DND-41 (cell line): ENCODE measurements at regions not wholly inside any gene's neighbourhood (a gene's known extent, or its start where the extent isn't known, plus 50 kb on each side); places are given as distances from the start of the nearest gene placed in this dataset.

Experiments used
- ATAC-seq: fragments of 200-7000 bp; cut with Tn5 transposase; 3 replicates; pipeline ENCODE4 v1.9.1; 2021; ENCODE audit warnings: low read depth; ENCODE audit not compliant: insufficient read depth
- DNase-seq: peaks from one replicate; pipeline ENCODE4 v3.0.0-alpha.2; 2020
- H2AFZ ChIP-seq: 2 replicates; pipeline ENCODE4 v1.6.0; 2012; ENCODE audit warnings: low read depth, low read length
- H3K27ac ChIP-seq: 2 replicates; pipeline ENCODE4 v1.5.1; 2012; ENCODE audit warnings: low read length, inconsistent platforms
- H3K27me3 ChIP-seq: fragments of 200-600 bp; sonication (generic); 2 replicates; pipeline ENCODE4 v1.6.0; 2012; ENCODE audit warnings: low read length, mild to moderate bottlenecking, inconsistent platforms; ENCODE audit not compliant: insufficient read depth, poor library complexity
- H3K36me3 ChIP-seq: 2 replicates; pipeline ENCODE4 v1.5.1; 2012; ENCODE audit warnings: low read length, inconsistent platforms; ENCODE audit not compliant: insufficient read depth
- H3K4me1 ChIP-seq: 2 replicates; pipeline ENCODE4 v1.5.1; 2012; ENCODE audit warnings: mild to moderate bottlenecking, low read length; ENCODE audit not compliant: insufficient read depth
- H3K4me2 ChIP-seq: 2 replicates; pipeline ENCODE4 v1.6.0; 2012; ENCODE audit warnings: mild to moderate bottlenecking, moderate library complexity, low read length, inconsistent platforms; ENCODE audit not compliant: insufficient read depth
- H3K4me3 ChIP-seq, 2 experiments: fragments of 200-600 bp in 1 of 2; shearing (Covaris generic) in 1 of 2; 2 replicates each; pipeline ENCODE4 v1.5.1; 2012 to 2016; ENCODE audit warnings: inconsistent platforms in 2 of 2, low read length in 2 of 2, mild to moderate bottlenecking in 2 of 2, low read depth in 1 of 2, moderate library complexity in 1 of 2
- H3K79me2 ChIP-seq: 2 replicates; pipeline ENCODE4 v1.6.0; 2012; ENCODE audit warnings: low read length, inconsistent platforms; ENCODE audit not compliant: insufficient read depth
- H3K9ac ChIP-seq: 2 replicates; pipeline ENCODE4 v1.6.0; 2012; ENCODE audit warnings: low read depth, mild to moderate bottlenecking, inconsistent platforms, low read length, moderate library complexity
- H3K9me3 ChIP-seq: 2 replicates; pipeline ENCODE4 v1.5.1; 2012; ENCODE audit warnings: low read length, moderate library complexity, mild to moderate bottlenecking, inconsistent platforms; ENCODE audit not compliant: insufficient read depth, severe bottlenecking
- H4K20me1 ChIP-seq: 2 replicates; pipeline ENCODE4 v1.6.0; 2012; ENCODE audit warnings: low read length; ENCODE audit not compliant: insufficient read depth
- CTCF ChIP-seq: IDR thresholded peaks from 2 replicates; pipeline ENCODE4 v1.5.1; 2012; ENCODE audit warnings: borderline replicate concordance, low read length, moderate library complexity, mild to moderate bottlenecking; ENCODE audit not compliant: poor library complexity, severe bottlenecking; ENCODE audit errors: extremely low read depth
- EZH2 ChIP-seq: IDR thresholded peaks from 3 replicates; pipeline ENCODE4 v1.6.1; 2012; ENCODE audit warnings: borderline replicate concordance, low read depth, mild to moderate bottlenecking, moderate library complexity, low read length, inconsistent platforms; ENCODE audit not compliant: severe bottlenecking

- Histone ChIP-seq H3K4me2 (no peak overlapping the region), H3K4me3 (no peak overlapping the region), H2AFZ (no peak overlapping the region), H4K20me1 (no peaks in the 10 kb centered on the region), H3K79me2 (no peaks in the 10 kb centered on the region), H3K9ac (no peak overlapping the region), H3K27ac (no peak overlapping the region), H3K36me3 (no peaks in the 10 kb centered on the region), H3K27me3 (no peaks in the 10 kb centered on the region), H3K9me3 (no peaks in the 10 kb centered on the region), H3K4me1 (peaks cover 30% of the 10 kb centered on the region)
- TF ChIP-seq CTCF (no peak), EZH2 (no peak)
- ATAC-seq (no peak), DNase-seq (no peak)
Observed at GRCh38 chr3:30358871-30359270, 247.5 kb upstream of the TGFBR2 start.

DNA sequence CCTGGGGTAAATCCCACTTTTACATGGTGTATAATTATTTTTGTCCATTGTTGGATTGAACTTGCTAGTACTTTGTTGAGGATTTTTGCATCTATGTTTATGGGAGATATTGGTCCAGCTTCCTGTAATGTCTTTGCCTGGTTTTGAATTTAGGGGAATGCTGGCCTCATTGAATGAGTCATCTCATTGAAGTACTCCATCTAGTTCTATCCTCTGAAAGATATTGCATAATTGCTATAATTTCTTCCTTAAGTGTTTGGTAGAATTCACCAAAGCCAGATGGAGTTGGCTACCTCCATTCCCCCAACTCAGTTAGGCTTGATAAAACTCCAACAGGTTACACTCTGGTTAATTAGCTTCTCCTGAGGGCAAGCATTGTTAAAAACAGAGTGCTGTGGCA, 237.4 kb upstream of the TGFBR2 start:
- DNase-seq = no peak

DNA sequence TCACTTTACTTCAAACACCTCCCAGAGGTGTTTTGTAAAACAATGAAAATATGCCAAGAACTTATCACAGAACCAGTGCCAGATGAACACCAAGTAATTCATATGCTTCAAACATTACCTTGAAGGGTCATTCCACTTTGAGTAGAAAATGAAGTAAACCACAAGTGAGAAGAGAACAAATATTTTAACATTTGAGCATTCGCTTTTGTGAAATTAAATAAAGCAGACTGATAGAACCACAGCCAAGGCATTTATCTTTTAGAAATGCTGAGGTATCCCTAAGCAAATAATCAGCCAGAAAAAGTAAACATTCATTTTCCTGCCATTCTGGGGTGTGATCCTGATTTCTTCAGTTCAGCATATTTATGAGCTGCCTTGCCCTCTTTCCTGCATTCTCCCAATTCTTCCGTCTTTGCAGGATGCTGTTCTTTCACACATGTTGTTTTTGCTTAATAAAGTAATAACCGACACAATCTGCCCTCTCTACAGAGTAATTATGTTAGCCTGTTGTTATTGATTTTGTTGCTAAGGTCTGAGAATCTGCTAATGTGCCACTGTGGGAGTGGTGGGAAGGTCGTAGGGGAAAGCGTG, 235.6 kb upstream of the TGFBR2 start:
- no peak overlapping the region for H3K4me2 ChIP-seq

More for the DNA sequence above, 237.4 kb upstream of the TGFBR2 start:
- TF ChIP-seq EZH2 (no peak), CTCF (no peak)
- Histone ChIP-seq H3K9ac (no peak overlapping the region), H3K4me1 (no peaks in the 10 kb centered on the region), H3K9me3 (no peaks in the 10 kb centered on the region), H4K20me1 (no peaks in the 10 kb centered on the region), H3K4me2 (no peak overlapping the region), H2AFZ (no peak overlapping the region), H3K4me3 (no peak overlapping the region), H3K36me3 (no peaks in the 10 kb centered on the region), H3K27me3 (no peaks in the 10 kb centered on the region), H3K27ac (no peak overlapping the region), H3K79me2 (no peaks in the 10 kb centered on the region)
- ATAC-seq = no peak

More for the DNA sequence above, 235.6 kb upstream of the TGFBR2 start:
- Histone ChIP-seq H3K27ac (no peak overlapping the region), H3K4me3 (no peak overlapping the region), H2AFZ (no peak overlapping the region), H3K36me3 (no peaks in the 10 kb centered on the region), H3K79me2 (no peaks in the 10 kb centered on the region), H4K20me1 (no peaks in the 10 kb centered on the region), H3K9me3 (no peaks in the 10 kb centered on the region), H3K9ac (no peak overlapping the region), H3K27me3 (no peaks in the 10 kb centered on the region), H3K4me1 (no peaks in the 10 kb centered on the region)
- TF ChIP-seq CTCF = no peak
- TF ChIP-seq EZH2 = no peak
- no peak for DNase-seq
- ATAC-seq = no peak
